ENCODE measurements at regions not wholly inside any gene's neighbourhood (a gene's known extent, or its start where the extent isn't known, plus 50 kb on each side); places are given as distances from the start of the nearest gene placed in this dataset.

DNA sequence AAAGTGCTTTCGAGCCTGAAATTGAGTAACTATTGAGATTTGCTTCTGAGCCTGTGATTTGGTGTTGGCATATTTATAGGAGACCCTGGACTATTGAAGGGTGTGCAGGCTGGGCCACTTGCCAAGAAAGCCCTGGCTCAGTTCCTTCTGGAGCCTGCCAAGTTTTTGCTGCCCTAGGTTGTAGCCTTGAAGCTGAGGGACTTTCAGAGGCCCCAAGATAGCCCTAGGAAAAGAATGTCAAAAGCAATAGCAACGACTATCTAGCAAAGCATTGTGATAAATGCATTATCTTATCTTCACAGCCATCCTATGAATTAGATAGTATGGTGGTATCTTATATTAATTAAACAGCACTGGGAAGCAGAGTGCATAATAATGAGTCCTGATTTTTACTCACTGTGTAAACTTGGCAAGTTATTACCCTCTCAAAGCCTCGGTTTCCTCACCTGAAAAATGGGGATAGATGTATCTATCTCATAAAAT lies 473.7 kb upstream of the PODXL start:
- TF ChIP-seq POLR2A (IDR thresholded peaks at IDR 0.05) (no peak), EP300 (IDR thresholded peaks at IDR 0.05) (no peak)
- TF ChIP-seq, protein P1, sequence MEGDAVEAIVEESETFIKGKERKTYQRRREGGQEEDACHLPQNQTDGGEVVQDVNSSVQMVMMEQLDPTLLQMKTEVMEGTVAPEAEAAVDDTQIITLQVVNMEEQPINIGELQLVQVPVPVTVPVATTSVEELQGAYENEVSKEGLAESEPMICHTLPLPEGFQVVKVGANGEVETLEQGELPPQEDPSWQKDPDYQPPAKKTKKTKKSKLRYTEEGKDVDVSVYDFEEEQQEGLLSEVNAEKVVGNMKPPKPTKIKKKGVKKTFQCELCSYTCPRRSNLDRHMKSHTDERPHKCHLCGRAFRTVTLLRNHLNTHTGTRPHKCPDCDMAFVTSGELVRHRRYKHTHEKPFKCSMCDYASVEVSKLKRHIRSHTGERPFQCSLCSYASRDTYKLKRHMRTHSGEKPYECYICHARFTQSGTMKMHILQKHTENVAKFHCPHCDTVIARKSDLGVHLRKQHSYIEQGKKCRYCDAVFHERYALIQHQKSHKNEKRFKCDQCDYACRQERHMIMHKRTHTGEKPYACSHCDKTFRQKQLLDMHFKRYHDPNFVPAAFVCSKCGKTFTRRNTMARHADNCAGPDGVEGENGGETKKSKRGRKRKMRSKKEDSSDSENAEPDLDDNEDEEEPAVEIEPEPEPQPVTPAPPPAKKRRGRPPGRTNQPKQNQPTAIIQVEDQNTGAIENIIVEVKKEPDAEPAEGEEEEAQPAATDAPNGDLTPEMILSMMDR (IDR thresholded peaks at IDR 0.05) = no peak
